HG03095 (cell line): ENCODE measurements at regions not wholly inside any gene's neighbourhood (a gene's known extent, or its start where the extent isn't known, plus 50 kb on each side); places are given as distances from the start of the nearest gene placed in this dataset.

Experiments used
- ATAC-seq: cut with Tn5 transposase; IDR thresholded peaks from one replicate; pipeline ENCODE4 v1.9.1; 2021; ENCODE audit warnings: moderate library complexity; ENCODE audit not compliant: unreplicated experiment

DNA sequence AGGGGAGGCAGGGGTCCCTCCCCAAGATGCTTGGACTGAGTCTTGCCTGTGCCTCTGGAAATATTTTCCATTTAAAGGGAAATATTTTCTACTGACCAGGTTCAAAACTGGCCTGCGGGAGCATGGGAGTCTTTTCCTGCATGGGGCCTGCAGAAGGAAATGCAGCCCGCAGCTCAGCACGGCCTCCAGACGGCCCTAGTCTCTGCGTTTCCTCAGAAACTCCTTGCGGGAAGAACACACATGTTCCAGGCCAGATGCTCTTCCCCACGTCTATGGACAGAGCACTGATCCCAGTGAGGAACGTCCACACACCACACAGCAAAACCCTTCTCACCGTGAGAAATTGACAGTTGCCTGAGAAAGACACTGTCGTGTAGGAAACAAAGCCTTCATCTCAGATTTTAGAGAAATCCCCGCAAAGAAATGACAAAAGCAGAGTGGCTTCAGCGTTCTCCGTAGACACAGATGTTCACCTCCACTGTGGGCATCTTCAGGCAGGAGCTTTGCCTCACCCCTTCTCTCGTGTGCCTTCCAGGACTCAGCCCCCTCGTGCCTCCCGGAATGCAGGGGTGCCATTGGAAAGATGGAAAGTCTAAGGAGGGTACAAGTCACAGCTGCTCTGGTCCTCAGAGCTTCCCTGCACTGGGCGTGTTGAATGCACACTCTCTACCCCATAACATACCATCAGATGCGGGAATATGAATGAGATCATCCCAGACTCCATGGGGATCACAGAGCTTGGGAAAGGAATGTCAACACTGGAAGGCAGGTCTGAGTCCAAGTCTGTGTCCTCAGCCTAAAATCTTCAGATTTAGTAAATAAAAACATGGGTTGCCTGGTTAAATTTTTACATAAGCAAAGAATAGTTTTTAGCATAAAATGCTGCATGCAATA is 438.7 kb upstream of the SALL3 start:
- no peak for ATAC-seq

DNA sequence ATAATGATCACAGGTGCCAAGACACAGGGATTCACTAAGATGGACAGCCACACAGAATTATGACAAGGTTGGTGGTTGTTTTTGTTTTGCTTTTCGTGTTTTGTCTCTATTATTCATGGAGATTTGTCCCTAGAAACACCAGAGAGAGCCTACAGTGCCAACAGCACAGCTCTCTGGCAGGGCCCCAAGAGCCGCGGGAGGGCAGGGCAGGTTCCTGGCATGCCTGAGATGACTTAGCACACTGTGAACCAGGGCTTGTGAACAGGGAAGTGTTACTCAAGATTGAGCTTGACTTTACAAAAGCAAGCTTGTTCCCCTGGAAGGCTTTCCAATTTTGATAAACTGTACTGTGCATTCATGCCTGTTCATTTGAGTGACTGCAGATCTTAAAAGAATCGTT is 437.4 kb upstream of the SALL3 start:
- ATAC-seq = no peak

DNA sequence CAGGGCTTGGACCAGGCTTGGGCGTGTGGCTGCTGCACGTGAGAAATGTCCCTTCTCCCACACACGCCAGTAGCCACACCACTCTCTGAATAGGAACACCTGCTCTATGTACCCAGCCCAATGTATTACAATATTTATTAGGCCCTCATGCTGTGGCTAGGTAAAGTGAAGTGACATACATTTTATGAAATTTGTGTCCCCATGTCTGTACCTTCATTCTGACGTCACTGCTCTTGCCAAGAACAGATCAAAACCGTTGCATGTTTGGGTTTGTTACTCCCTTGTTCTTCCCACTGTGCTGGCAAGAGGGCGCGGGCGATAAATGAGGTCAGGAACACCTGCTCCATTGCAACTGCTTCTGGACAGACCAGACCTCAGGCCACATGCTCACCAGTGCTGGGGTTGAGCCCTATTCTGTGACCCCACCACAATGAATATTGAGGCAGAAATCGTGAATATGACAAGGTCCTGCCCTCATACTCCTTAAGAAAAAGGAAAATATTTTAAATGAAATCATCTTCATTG is 436.4 kb upstream of the SALL3 start:
- no peak for ATAC-seq

DNA sequence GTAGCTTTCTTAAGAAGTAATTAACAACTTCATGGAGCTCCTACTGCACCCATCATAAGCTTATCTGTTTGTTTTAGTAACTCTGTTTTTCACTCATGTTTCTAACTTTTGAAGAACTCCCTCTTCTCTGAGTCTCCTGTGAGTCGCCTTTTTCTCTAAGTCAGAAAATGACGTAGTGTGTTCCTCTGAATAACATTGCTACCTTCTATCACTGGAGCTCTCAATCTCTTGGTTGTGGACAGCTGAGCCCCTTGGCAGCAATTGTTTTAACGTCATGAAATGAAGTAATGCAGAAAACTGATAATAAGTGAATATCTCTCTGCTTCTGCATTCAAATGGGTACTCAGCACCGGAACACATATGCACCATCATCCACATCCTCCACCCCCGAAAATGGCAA is 433.3 kb upstream of the SALL3 start:
- no peak for ATAC-seq

DNA sequence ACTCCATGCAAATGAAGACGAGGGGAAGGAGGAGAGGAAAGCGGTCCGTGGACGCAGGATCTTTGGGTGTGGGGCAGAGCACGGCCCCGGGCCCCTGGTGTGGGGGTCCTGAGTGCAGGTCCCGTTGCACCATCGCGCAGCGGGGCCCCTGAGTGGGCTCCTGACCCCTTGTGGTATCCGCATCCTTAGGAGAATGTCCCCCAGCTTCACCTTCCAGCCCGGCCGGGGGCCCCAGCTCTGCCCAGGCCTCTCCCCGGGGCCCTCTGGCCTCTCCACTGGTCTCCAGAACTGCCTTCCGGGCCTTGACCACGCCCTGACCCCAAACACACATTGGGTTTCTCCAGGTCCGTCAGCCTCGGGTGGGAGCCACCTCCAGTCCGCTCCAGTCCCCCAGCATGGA is 431.8 kb upstream of the SALL3 start:
- no peak for ATAC-seq

DNA sequence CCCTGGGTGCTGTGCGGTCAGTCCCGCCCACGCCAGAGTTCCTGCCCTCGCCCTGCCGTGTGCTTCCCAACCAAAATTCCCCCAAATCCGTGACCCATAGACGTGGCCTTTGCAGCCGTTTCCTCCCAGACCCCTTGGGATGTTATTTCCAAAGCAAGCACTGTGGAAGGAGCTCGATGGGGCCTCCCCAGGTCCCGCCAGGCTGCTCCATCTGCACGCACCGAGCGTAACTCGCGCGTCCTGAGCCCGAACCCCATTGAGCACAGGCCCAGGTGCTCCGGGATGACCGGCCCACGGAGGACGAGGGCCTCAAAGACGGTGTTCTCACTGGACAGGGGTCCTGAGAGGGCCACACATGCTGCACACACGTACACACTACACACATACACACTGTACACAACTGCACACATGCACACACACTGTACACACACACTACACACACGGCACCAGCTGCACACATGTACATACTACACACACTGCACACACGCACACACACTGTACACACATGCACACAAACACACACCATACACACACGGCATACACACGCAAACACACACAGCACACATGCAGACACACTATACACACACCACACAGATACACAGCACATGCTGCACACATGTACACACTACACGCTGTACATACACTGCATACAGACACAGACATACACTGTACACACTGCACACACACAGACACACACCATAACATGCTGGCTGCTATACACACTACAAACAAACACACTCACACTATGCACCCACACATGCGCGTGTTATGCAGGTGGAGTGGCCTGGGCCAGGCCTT is 431.2 kb upstream of the SALL3 start:
- ATAC-seq = no peak

DNA sequence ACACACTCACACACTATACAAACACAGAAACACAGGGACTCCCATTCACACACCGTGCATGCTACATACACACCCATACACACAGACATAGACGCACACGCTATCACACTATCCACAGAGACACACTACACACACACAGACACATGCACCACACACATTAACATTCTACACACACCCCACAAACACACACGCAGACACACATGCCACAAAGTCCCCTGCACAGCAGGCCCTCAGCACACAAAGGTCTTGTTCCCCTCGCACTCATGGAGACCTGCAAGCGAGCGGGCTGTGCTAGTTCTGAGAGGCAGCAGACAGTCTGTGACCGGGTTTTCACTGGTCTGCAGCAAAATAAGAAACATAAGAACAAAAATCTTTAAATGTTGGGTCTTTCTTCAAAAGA is 429.6 kb upstream of the SALL3 start:
- no peak for ATAC-seq

DNA sequence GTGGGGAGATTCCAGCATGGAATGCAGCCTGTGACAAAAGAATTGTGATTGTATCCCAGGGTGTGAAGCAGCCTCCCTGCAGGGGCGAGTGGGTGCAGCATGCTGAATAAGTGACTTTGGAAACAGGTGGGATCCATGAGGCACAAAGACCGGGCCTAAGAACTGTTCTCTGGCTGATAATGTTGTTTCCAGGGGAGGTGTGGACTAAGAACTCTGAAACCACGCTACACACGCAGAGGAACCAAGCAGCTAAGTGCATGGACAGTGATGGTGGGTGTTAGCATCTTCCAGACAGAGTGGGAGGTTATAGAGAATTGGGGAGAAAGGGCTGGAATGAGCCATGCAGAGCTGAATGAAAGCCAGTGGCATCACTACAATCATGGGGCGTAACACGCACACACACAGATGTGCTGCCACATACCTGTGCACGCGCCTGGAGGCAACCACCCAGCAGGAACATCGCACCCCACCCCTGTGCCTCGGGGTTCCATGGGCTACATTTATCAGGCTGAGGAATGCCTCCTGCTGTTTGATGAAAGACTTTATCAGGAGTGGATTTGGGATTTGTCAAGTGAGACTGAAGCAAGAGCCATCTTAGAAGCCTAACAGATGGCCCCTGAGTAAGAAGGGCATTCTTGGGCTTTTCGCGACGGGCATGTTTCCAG is 424.5 kb upstream of the SALL3 start:
- no peak for ATAC-seq

DNA sequence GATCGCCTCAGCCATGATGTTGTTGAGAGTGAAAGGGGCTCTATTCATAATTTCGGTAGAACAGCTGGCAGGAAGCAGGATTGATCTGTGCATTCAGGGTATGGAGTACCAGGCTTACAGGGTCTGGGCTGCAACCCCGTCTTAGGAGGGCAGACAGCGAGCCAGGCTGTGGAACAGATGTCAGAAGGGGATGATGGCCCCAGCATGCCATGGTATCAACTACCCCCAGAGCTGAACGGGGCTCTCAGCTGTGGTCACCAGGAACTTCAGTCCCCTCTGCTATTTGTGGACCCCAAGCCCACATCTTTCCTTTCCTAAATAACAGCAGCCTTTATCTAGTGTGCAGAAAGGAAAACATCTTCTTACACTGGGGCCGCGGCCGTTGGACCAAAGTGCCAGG is 422.2 kb upstream of the SALL3 start:
- no peak for ATAC-seq

DNA sequence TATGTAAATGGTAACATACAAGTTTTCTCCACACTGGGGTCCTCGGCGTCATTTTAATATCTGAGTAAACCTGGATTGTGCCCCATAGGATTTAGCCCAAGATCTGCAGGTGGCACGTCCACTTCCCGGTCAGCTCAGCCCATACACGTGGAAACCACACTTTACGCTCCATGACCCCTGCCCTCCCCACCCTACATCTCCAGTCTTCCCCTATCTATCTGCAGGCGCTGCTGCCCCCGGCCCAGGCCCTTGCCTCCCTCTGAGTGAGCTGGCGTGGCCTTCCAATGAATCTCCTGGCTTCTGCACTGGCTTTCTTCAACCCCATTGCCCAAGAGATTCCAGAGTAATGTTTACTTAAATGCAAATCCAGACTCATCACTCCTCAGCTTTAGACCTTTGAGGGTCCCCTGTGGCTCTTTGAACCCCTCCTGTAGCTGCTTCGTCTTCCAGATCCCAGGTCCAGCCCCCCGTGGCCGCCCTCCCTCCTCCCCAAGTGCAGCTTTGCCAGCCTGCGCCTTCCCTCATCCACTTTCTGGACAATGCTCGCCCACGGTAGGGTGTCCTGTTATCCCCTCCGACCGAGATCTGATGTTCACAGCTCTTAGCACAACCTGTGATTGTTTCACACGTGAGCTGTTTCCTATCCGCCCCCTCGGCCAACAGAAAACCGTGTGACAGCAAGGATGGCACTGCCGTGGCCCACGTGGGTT is 421.4 kb upstream of the SALL3 start:
- ATAC-seq = no peak

DNA sequence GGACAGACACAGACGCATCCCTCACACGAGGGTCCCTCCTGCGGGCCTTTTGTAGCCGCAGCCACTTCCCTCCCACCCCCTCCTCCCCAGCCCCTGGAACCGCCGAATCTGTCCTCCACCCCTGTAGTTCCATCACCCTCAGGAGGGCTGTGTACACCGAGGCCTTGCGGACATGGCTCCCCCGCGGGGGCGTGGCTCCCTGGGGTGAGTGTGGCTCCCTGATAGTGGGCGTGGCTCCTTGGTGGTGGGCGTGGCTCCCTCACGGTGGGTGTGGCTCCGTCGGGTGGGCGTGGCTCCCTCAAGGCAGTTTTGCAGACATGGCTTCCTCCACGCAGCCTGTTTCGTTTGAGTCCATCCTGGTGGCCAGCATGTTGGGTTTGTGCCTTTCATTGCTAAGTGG is 420.7 kb upstream of the SALL3 start:
- ATAC-seq = no peak

DNA sequence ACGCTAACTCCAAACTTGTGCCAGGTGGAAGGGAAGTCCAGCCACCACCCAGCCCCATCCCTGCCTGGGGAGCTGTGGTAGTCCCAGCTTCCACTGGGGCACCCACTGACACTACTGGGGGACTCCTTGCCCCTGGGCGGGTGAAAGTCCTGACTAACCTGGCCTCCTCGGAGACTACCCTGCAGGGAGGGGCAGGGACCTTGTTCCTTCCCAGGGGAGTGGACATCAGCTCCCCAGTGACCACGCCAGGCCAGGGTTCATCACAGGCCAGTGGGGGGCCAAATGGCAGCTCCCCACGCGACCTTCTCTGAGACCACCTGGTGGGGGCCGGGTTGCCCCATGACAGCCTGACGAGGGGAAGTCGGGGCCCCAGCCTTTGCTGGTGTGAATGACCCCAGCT is 420.0 kb upstream of the SALL3 start:
- ATAC-seq = no peak

DNA sequence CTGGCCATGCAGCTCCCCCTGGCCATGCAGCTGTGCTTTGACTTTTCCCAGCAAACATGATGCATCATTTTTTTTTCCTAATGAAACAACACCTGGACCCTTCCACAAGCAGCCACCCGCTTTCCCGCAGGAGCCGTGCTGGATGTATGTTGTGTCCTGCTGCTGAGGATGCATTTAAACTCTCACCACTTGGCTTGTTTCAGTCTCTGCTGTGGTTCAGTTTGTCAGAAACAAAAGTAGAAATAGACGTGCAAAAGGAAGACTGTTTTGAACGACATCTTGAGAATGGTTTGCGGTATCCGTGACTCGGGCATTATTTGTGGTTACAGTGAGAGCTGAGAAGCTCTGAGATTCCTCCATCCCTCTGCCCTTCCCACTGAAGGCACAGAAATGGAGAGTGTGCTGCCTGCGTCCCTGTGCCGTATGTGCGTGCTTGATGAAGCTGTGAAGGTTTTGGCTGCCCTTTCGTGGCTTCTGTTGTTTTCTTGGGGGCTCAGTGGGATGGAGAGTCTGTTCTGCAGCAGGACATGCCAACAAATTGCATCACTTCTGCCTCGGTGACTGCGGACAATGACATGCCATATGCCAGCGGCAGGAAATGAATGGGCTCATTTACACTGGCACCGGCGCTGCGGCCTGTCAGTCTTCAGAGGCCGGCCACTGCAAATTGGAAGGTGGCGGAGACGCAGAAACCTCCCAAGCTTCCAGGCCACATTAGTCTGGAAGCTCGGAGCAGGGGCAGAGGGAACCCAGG is 417.7 kb upstream of the SALL3 start:
- no peak for ATAC-seq

DNA sequence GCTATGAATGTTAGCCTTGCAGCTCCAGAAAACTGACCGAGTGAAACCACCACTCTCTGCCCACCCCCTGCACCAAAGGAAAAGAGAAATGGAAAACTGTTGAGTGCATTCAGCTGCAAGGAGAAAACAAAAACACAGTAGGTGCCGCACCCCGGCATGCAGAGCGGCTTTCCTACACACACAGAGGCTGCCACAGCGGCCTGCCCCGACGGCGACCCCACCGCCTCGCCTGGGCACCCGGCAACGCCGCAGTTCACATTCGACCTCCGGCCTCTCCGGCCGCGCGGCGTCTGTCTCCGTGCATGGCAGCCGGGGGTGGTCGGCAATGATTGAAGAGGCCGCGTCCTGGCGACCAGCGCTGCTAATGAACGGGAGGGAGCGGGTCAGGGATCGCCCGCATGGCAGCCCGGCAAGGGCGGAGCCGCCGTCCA is 417.1 kb upstream of the SALL3 start:
- no peak for ATAC-seq

DNA sequence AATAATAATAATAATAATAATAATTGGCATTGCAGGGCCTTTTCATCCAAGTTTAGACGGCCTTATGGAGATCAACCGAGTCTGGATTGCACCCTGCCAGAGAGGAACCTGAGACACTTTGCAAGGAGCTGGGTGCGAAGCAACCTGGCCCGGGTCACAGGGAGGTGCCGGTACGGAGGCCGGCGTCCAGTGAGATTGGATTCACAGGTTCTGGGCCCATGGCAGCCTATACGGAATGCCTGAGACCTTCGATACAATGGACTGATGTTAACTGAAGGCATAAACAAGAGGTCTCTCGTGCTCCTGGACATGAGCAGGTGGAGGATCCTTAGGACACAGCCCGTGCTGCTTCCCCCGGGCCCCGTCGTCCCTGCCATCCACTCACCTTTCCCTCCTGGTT is 416.5 kb upstream of the SALL3 start:
- ATAC-seq = no peak

DNA sequence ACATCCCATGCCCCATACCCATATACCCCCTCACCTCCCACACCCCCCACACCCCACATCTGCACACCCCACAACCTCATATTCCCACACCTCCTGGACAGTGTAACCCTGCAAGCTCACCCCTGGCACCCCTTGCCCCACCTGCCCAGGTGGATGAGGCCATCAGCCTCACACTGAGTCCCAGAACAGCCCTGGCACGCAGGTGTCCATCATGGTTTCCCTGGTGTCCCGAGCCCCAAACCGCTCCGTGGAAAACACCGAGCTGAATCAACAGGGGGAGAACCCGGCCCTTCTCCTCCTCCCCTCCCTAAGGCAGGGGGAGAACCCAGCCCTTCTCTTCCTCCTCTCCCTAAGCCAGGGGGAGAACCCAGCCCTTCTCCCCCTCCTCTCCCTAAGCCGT is 415.6 kb upstream of the SALL3 start:
- no peak for ATAC-seq

DNA sequence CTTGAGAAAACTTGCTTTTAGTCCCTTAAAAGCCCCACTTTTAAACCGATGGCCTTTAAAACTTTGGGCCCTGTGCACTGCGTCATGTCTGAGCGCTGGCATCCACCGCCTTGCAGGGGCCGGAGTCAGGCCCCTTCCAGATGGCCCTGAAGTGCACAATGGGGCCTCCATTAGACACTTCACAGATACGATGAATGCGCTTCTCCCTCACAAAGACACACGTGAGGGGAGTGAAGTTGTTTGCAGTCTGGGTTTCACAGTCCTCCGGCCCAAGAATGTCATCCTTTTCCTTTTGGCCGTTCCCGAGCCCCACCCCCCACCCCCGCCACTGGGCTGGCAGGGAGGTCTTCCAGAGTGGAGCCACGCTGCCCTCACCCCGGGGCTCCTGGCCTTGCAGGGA is 415.1 kb upstream of the SALL3 start:
- no peak for ATAC-seq

DNA sequence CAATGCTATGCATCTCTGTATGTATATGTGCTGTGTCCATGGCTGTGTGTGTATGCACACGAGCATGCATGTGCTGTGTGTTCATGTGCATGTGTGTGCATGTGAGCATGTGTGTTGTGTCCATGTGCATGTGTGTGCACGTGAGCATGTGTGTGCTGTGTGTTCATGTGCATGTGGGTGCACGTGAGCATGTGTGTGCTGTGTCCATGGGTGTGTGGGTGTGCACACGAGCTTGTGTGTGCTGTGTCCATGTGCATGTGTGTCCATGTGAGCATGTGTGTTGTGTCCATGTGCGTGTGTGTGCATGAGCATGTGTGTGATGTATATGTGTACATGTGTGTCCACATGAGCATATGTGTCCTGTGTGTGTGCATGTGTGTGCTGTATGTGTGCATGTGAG is 414.4 kb upstream of the SALL3 start:
- ATAC-seq = no peak

DNA sequence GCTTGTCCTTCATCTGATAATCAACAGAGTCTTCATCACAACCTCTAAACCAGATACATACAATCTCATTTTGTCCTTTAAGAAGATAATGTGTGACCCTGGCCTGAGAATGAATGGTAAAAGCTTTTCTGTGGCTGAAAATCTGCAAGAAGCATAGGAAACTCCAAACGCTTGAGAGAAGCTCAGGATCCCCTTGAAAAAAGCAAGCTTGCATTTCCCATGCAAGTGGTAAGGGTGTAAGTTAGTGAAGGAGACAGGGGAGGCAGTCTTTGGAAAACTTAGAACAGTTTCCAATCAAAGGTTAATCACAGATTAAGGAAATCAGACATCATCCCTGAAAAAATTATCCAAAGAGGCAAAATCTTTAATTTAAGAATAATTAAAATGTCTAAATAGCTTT is 413.6 kb upstream of the SALL3 start:
- no peak for ATAC-seq

DNA sequence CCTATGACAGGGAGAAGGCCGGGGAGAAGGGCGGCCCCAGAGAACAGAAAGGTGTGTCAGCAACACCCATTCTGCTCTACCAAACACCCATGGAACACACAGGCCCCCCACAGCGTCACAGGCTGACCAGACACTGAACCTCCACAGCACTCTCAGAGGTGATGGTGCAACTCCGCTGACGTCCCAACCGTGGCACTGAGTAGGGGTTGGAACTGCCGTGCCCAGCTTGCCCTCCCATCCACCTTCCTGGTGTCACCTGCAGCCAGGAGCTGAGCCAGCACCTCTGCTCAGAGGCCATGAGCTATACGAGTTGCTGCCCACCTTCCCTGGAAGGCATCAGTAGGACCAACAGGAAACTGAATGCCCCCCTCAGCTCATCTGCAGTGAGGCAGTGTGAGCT is 412.9 kb upstream of the SALL3 start:
- no peak for ATAC-seq
